ENCODE measurements at regions not wholly inside any gene's neighbourhood (a gene's known extent, or its start where the extent isn't known, plus 50 kb on each side); places are given as distances from the start of the nearest gene placed in this dataset.

- TF ChIP-seq POLR2A (IDR thresholded peaks at IDR 0.05) (no peak), POLR2AphosphoS5 (IDR thresholded peaks at IDR 0.05) (no peak), EP300 (IDR thresholded peaks at IDR 0.05) (no peak)
- TF ChIP-seq, protein P1, sequence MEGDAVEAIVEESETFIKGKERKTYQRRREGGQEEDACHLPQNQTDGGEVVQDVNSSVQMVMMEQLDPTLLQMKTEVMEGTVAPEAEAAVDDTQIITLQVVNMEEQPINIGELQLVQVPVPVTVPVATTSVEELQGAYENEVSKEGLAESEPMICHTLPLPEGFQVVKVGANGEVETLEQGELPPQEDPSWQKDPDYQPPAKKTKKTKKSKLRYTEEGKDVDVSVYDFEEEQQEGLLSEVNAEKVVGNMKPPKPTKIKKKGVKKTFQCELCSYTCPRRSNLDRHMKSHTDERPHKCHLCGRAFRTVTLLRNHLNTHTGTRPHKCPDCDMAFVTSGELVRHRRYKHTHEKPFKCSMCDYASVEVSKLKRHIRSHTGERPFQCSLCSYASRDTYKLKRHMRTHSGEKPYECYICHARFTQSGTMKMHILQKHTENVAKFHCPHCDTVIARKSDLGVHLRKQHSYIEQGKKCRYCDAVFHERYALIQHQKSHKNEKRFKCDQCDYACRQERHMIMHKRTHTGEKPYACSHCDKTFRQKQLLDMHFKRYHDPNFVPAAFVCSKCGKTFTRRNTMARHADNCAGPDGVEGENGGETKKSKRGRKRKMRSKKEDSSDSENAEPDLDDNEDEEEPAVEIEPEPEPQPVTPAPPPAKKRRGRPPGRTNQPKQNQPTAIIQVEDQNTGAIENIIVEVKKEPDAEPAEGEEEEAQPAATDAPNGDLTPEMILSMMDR (IDR thresholded peaks at IDR 0.05), result no peak
Measured at GRCh38 chr4:58093352-58093751, 983.2 kb upstream of the IGFBP7 start.

All from suprapubic skin (tissue), 4 donors.